ENCODE measurements at regions not wholly inside any gene's neighbourhood (a gene's known extent, or its start where the extent isn't known, plus 50 kb on each side); places are given as distances from the start of the nearest gene placed in this dataset.
"Not testable (repeated sequence)": the region's sequence is repeated elsewhere in the genome, so short reads cannot be mapped to it uniquely, and the experiment has no call there.

DNA sequence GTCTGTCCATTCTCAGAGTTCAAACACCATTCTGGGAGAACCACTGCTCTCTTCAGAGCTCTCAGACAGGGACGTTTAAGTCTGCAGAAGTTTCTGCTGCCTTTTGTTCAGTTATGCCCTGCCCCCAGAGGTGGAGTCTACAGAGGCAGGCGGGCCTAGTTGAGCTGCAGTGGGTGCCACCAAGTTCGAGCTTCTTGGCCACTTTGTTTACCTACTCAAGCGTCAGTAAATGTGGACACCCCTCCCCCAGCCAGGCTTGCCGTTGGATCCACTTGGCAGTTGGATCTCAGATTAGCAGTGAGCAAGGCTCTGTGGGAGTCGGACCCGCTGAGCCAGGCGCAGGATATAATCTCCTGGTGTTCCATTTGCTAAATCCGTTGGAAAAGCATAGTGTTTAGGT lies 601.5 kb downstream of the PKHD1 start:
- H3K9me3 ChIP-seq (ENCODE audit: low read length), result not testable (repeated sequence)

DNA sequence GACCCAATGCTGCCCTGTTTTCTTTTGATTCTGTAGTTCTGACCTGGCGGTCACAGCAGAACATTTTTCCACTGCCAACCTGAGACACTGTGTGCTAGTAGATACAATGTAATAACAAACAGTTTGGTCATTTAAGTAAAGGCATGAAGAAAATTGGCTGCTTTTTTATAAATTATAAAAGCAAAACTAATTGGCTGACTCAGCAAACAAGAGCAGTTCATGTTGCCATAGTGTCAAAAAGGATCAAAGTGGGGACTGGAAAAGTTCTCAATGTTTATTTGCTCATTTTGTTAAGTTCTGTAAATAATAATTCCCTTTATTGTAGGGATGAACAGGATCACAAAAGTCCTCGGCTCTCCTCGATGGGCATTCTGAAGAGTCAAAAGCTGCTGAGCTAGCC lies 599.5 kb downstream of the PKHD1 start:
- H3K9me3 ChIP-seq (ENCODE audit: low read length), result 0 out of 2 replicates have a peak, but pooled peaks cover 5% of the 10 kb centered on the region
- no peak for ATAC-seq
- H3K27me3 ChIP-seq (ENCODE audit: control insufficient read depth in 1 of 2, insufficient read depth in 2 of 2, low read length in 2 of 2), result no peaks in the 10 kb centered on the region
- CTCF ChIA-PET (ENCODE audit: low intra/inter-chr PET ratio, low total read pairs), result no interaction called here
- no peak overlapping the region for H2AFZ ChIP-seq (ENCODE audit: low read length)
- 10% methylated on average over 3 of the region's 3 CpGs for WGBS (ENCODE audit: low lambda C conversion rate)
- FAIRE-seq, result no peak
- H3K4me3 ChIP-seq (replicated peaks in 1 of 3; ENCODE audit: insufficient read depth in 1 of 3, low read depth in 2 of 3, low read length in 3 of 3), result no peak overlapping the region
- H3K4me1 ChIP-seq (ENCODE audit: insufficient read depth, low read length), result no peaks in the 10 kb centered on the region
- in situ Hi-C loops (cut with HindIII; ENCODE audit: extremely low pct_ligation_motif_present, low pct_unique_long_range_greater_than_20kb) (no loop called here), intact Hi-C loops (cut with micrococcal nuclease; ENCODE audit: unreplicated experiment) (no loop called here)
- H3K79me2 ChIP-seq (ENCODE audit: insufficient read depth, low read length), result no peaks in the 10 kb centered on the region
- H3K36me3 ChIP-seq (replicated peaks in 1 of 2; ENCODE audit: control insufficient read depth in 1 of 2, insufficient read depth in 2 of 2, low read length in 2 of 2), result no peaks in the 10 kb centered on the region
- no peak overlapping the region for H3K9ac ChIP-seq (ENCODE audit: insufficient read depth, low read depth, low read length)
- DNase-seq (ENCODE audit: low spot score), result no peak
- no peak overlapping the region for H3K4me2 ChIP-seq (ENCODE audit: low read depth, low read length)
- BruUV-seq (replicated peaks), result no TSS peak
- H3K27ac ChIP-seq (ENCODE audit: extremely low read length, insufficient read depth, low read length), result no peak overlapping the region
- POLR2A ChIA-PET, result no interaction called here
- no peaks in the 10 kb centered on the region for H4K20me1 ChIP-seq (ENCODE audit: insufficient read depth, low read length)
- no peak for TF ChIP-seq ZNF282 (IDR thresholded peaks at IDR 0.05; ENCODE audit: partially characterized antibody)
- no peak for TF ChIP-seq IRF1 (CRISPR knock-in tag; IDR thresholded peaks at IDR 0.05; ENCODE audit: low read depth)
- no peak for TF ChIP-seq SP2 (CRISPR knock-in tag; IDR thresholded peaks at IDR 0.05)
- TF ChIP-seq, protein P1, sequence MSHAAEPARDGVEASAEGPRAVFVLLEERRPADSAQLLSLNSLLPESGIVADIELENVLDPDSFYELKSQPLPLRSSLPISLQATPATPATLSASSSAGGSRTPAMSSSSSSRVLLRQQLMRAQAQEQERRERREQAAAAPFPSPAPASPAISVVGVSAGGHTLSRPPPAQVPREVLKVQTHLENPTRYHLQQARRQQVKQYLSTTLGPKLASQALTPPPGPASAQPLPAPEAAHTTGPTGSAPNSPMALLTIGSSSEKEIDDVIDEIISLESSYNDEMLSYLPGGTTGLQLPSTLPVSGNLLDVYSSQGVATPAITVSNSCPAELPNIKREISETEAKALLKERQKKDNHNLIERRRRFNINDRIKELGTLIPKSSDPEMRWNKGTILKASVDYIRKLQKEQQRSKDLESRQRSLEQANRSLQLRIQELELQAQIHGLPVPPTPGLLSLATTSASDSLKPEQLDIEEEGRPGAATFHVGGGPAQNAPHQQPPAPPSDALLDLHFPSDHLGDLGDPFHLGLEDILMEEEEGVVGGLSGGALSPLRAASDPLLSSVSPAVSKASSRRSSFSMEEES (CRISPR knock-in tag; IDR thresholded peaks at IDR 0.05), result no peak
- TF ChIP-seq POGK (CRISPR knock-in tag; conservative IDR thresholded peaks at IDR 0.05), result no peak
- TF ChIP-seq MAFK (conservative IDR thresholded peaks at IDR 0.05 in 1 of 2, IDR thresholded peaks at IDR 0.05 in 1 of 2; ENCODE audit: low read length in 2 of 2), result peak; percentile 96 to 99
- peak; percentile 98 for TF ChIP-seq MAFF (IDR thresholded peaks at IDR 0.05; ENCODE audit: low read depth, low read length)
- TF ChIP-seq ZNF263 (CRISPR knock-in tag; IDR thresholded peaks at IDR 0.05), result no peak
- TF ChIP-seq GATAD2A (CRISPR knock-in tag; IDR thresholded peaks at IDR 0.05), result no peak
- TF ChIP-seq FOXM1 (CRISPR knock-in tag; IDR thresholded peaks at IDR 0.05), result no peak
- TF ChIP-seq FOXP1 (IDR thresholded peaks at IDR 0.05), result no peak
- TF ChIP-seq FOXP1 (CRISPR knock-in tag; IDR thresholded peaks at IDR 0.05), result no peak
- TF ChIP-seq THAP9 (CRISPR knock-in tag; IDR thresholded peaks at IDR 0.05; ENCODE audit: borderline replicate concordance), result no peak

More for the DNA sequence above, 601.5 kb downstream of the PKHD1 start:
- BruUV-seq (replicated peaks); H3K27me3 ChIP-seq (ENCODE audit: control insufficient read depth in 1 of 2, insufficient read depth in 2 of 2, low read length in 2 of 2); H3K4me2 ChIP-seq (ENCODE audit: low read depth, low read length); in situ Hi-C loops (cut with HindIII; ENCODE audit: extremely low pct_ligation_motif_present, low pct_unique_long_range_greater_than_20kb); H4K20me1 ChIP-seq (ENCODE audit: insufficient read depth, low read length); H3K4me1 ChIP-seq (ENCODE audit: insufficient read depth, low read length); H3K36me3 ChIP-seq (replicated peaks in 1 of 2; ENCODE audit: control insufficient read depth in 1 of 2, insufficient read depth in 2 of 2, low read length in 2 of 2); POLR2A ChIA-PET; H2AFZ ChIP-seq (ENCODE audit: low read length); H3K79me2 ChIP-seq (ENCODE audit: insufficient read depth, low read length); H3K27ac ChIP-seq (ENCODE audit: extremely low read length, insufficient read depth, low read length); CTCF ChIA-PET (ENCODE audit: low intra/inter-chr PET ratio, low total read pairs); DNase-seq (ENCODE audit: low spot score); intact Hi-C loops (cut with micrococcal nuclease; ENCODE audit: unreplicated experiment); FAIRE-seq; ATAC-seq; H3K4me3 ChIP-seq (replicated peaks in 1 of 3; ENCODE audit: insufficient read depth in 1 of 3, low read depth in 2 of 3, low read length in 3 of 3); H3K9ac ChIP-seq (ENCODE audit: insufficient read depth, low read depth, low read length): not testable (repeated sequence)
- WGBS (ENCODE audit: low lambda C conversion rate), result 17% methylated on average over 6 of the region's 9 CpGs
